ENCODE measurements at regions not wholly inside any gene's neighbourhood (a gene's known extent, or its start where the extent isn't known, plus 50 kb on each side); places are given as distances from the start of the nearest gene placed in this dataset.

GRCh38 chr12:24072302-24072701 lies 122.8 kb upstream of the SOX5 start:
- no peak for FAIRE-seq

GRCh38 chr12:24071842-24072241 lies 122.4 kb upstream of the SOX5 start:
- no peak for DNase-seq (ENCODE audit: insufficient read length, low spot score)
- no peak for FAIRE-seq

More at GRCh38 chr12:24072302-24072701, 122.8 kb upstream of the SOX5 start:
- DNase-seq (ENCODE audit: insufficient read length, low spot score) = no peak

GRCh38 chr12:24069532-24070395 lies 120.3 kb upstream of the SOX5 start:
- no peak for FAIRE-seq

GRCh38 chr12:24066865-24067264 lies 117.4 kb upstream of the SOX5 start:
- DNase-seq (ENCODE audit: insufficient read length, low spot score) = no peak
- FAIRE-seq = no peak

More at GRCh38 chr12:24069532-24070395, 120.3 kb upstream of the SOX5 start:
- DNase-seq (ENCODE audit: insufficient read length, low spot score) = no peak

GRCh38 chr12:24066097-24066496 lies 116.6 kb upstream of the SOX5 start:
- FAIRE-seq (no peak), DNase-seq (ENCODE audit: insufficient read length, low spot score) (no peak)

GRCh38 chr12:24062642-24063245 lies 113.3 kb upstream of the SOX5 start:
- FAIRE-seq (no peak), DNase-seq (ENCODE audit: insufficient read length, low spot score) (no peak)

- no peak for DNase-seq (ENCODE audit: insufficient read length, low spot score)
- no peak for FAIRE-seq
These were observed 110.6 kb upstream of the SOX5 start for GRCh38 chr12:24060089-24060488.

GRCh38 chr12:24057920-24058476 lies 108.5 kb upstream of the SOX5 start:
- FAIRE-seq = no peak

GRCh38 chr12:24055747-24056146 lies 106.3 kb upstream of the SOX5 start:
- FAIRE-seq (no peak), DNase-seq (ENCODE audit: insufficient read length, low spot score) (no peak)

More at GRCh38 chr12:24057920-24058476, 108.5 kb upstream of the SOX5 start:
- DNase-seq (ENCODE audit: insufficient read length, low spot score) = no peak

- no peak for DNase-seq (ENCODE audit: insufficient read length, low spot score)
- FAIRE-seq = no peak
These were observed 104.9 kb upstream of the SOX5 start for GRCh38 chr12:24054416-24054815.

- FAIRE-seq (no peak), DNase-seq (ENCODE audit: insufficient read length, low spot score) (no peak)
These were observed 100.3 kb upstream of the SOX5 start for GRCh38 chr12:24049728-24050127.

- no peak for FAIRE-seq
These were observed 99.6 kb upstream of the SOX5 start for GRCh38 chr12:24049101-24049500.

GRCh38 chr12:24048446-24048845 lies 99.0 kb upstream of the SOX5 start:
- FAIRE-seq = no peak

More at GRCh38 chr12:24049101-24049500, 99.6 kb upstream of the SOX5 start:
- DNase-seq (ENCODE audit: insufficient read length, low spot score) = no peak

GRCh38 chr12:24047326-24047725 lies 97.9 kb upstream of the SOX5 start:
- FAIRE-seq (no peak), DNase-seq (ENCODE audit: insufficient read length, low spot score) (no peak)

More at GRCh38 chr12:24048446-24048845, 99.0 kb upstream of the SOX5 start:
- DNase-seq (ENCODE audit: insufficient read length, low spot score) = no peak

GRCh38 chr12:24045816-24046257 lies 96.4 kb upstream of the SOX5 start:
- FAIRE-seq (no peak), DNase-seq (ENCODE audit: insufficient read length, low spot score) (no peak)

- no peak for DNase-seq (ENCODE audit: insufficient read length, low spot score)
- no peak for FAIRE-seq
These were observed 95.7 kb upstream of the SOX5 start for GRCh38 chr12:24044941-24045703.

GRCh38 chr12:24042651-24043050 lies 93.2 kb upstream of the SOX5 start:
- no peak for FAIRE-seq

GRCh38 chr12:24039113-24039525 lies 89.6 kb upstream of the SOX5 start:
- FAIRE-seq = no peak
- DNase-seq (ENCODE audit: insufficient read length, low spot score) = no peak

More at GRCh38 chr12:24042651-24043050, 93.2 kb upstream of the SOX5 start:
- no peak for DNase-seq (ENCODE audit: insufficient read length, low spot score)

GRCh38 chr12:24038211-24038997 lies 88.9 kb upstream of the SOX5 start:
- DNase-seq (ENCODE audit: insufficient read length, low spot score) = no peak
- no peak for FAIRE-seq

Data from HTR-8/SVneo (cell line).